Neural progenitor cell (in vitro differentiated cells): ENCODE measurements at regions not wholly inside any gene's neighbourhood (a gene's known extent, or its start where the extent isn't known, plus 50 kb on each side); places are given as distances from the start of the nearest gene placed in this dataset.

Experiments
- DNase-seq: peaks from one replicate; pipeline ENCODE4 v3.0.0-alpha.2; 2016; ENCODE audit warnings: low spot score
- H2AFZ ChIP-seq: fragments of 200-600 bp; sonication (generic); replicated peaks from 2 replicates; pipeline ENCODE4 v1.6.1; 2016; ENCODE audit warnings: antibody characterized with exemption
- H3F3A ChIP-seq: fragments of 200-600 bp; sonication (generic); 2 replicates; pipeline ENCODE4 v1.6.1; 2016; ENCODE audit warnings: antibody characterized with exemption, low read depth
- H3K27ac ChIP-seq: fragments of 200-600 bp; sonication (generic); 2 replicates; pipeline ENCODE4 v1.5.1; 2016; ENCODE audit warnings: mild to moderate bottlenecking
- H3K27me3 ChIP-seq: fragments of 200-600 bp; sonication (generic); 2 replicates; pipeline ENCODE4 v1.6.1; 2016; ENCODE audit warnings: mild to moderate bottlenecking, moderate library complexity
- H3K36me3 ChIP-seq: fragments of 200-600 bp; sonication (generic); 2 replicates; pipeline ENCODE4 v1.5.1; 2016
- H3K4me1 ChIP-seq: fragments of 200-600 bp; sonication (generic); 2 replicates; pipeline ENCODE4 v1.6.1; 2016; ENCODE audit warnings: mixed run types
- H3K4me2 ChIP-seq: fragments of 200-600 bp; sonication (generic); 2 replicates; pipeline ENCODE4 v1.6.1; 2016
- H3K4me3 ChIP-seq: fragments of 200-600 bp; sonication (generic); 2 replicates; pipeline ENCODE4 v1.5.1; 2016
- H3K79me2 ChIP-seq: fragments of 200-600 bp; sonication (generic); 2 replicates; pipeline ENCODE4 v1.6.1; 2016; ENCODE audit warnings: low read depth
- H3K9ac ChIP-seq: fragments of 200-600 bp; sonication (generic); 2 replicates; pipeline ENCODE4 v1.6.1; 2016
- H3K9me3 ChIP-seq: fragments of 200-600 bp; sonication (generic); 2 replicates; pipeline ENCODE4 v1.5.1; 2016; ENCODE audit warnings: low read depth
- H4K20me1 ChIP-seq: fragments of 200-600 bp; sonication (generic); 2 replicates; pipeline ENCODE4 v1.6.1; 2016; ENCODE audit warnings: low read depth
- H3K27ac Mint-ChIP-seq: 3 replicates; pipeline ENCODE4 v1.8.0; 2021; ENCODE audit warnings: mixed read lengths
- H3K27me3 Mint-ChIP-seq: 2 replicates; pipeline ENCODE4 v1.8.0; 2022; ENCODE audit warnings: low read depth, mild to moderate bottlenecking, inconsistent platforms, moderate library complexity, mixed read lengths; ENCODE audit not compliant: insufficient read depth
- H3K36me3 Mint-ChIP-seq: 3 replicates; pipeline ENCODE4 v1.8.0; 2021; ENCODE audit warnings: mixed read lengths
- H3K4me1 Mint-ChIP-seq: 3 replicates; pipeline ENCODE4 v1.8.0; 2021; ENCODE audit warnings: mixed read lengths
- H3K4me3 Mint-ChIP-seq: 3 replicates; pipeline ENCODE4 v1.8.0; 2021; ENCODE audit warnings: mild to moderate bottlenecking, moderate library complexity, mixed read lengths
- H3K9me3 Mint-ChIP-seq: 3 replicates; pipeline ENCODE4 v1.8.0; 2020; ENCODE audit warnings: mixed read lengths
- EZH2 ChIP-seq: fragments of 200-600 bp; sonication (generic); IDR thresholded peaks from 2 replicates; pipeline ENCODE4 v1.6.1; 2017; ENCODE audit warnings: antibody characterized with exemption, mild to moderate bottlenecking, moderate library complexity
- EZH2phosphoT487 ChIP-seq: fragments of 200-600 bp; sonication (generic); IDR thresholded peaks from 2 replicates; pipeline ENCODE4 v1.6.1; 2017; ENCODE audit warnings: antibody characterized with exemption
- TF ChIP-seq, protein P1 (sequence below): fragments of 200-600 bp; sonication (generic); IDR thresholded peaks from 2 replicates; pipeline ENCODE4 v1.5.1; 2017; ENCODE audit warnings: antibody characterized with exemption, mild to moderate bottlenecking

DNA sequence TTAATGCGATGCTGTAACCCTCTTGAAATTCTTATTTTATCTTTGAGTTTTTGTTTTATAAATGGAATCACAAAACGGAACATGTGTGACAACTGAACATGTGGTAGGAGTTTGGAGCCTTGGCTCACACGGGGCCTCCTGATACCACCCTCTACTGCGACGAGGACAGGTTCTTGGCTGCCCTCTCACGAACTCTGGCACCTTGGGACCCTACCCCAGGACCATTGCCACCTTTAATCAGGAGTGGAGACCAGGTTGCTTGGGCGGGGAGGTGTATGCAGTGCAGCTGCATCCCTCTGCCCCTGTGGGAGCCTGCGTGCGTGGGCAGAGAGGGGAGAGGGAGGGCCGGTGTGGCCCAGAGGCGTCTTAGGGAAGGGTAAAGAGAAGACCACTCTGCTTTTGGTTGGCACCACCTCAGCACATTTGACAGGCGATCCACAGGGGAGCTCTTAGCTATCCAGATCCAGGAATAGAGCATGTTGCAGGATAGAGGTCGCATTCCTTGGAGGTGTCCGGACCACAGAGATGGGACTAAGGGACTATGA is 753.9 kb upstream of the PTPRD start:
- TF ChIP-seq, protein P1, sequence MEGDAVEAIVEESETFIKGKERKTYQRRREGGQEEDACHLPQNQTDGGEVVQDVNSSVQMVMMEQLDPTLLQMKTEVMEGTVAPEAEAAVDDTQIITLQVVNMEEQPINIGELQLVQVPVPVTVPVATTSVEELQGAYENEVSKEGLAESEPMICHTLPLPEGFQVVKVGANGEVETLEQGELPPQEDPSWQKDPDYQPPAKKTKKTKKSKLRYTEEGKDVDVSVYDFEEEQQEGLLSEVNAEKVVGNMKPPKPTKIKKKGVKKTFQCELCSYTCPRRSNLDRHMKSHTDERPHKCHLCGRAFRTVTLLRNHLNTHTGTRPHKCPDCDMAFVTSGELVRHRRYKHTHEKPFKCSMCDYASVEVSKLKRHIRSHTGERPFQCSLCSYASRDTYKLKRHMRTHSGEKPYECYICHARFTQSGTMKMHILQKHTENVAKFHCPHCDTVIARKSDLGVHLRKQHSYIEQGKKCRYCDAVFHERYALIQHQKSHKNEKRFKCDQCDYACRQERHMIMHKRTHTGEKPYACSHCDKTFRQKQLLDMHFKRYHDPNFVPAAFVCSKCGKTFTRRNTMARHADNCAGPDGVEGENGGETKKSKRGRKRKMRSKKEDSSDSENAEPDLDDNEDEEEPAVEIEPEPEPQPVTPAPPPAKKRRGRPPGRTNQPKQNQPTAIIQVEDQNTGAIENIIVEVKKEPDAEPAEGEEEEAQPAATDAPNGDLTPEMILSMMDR, result no peak
- no peak for TF ChIP-seq EZH2phosphoT487
- no peak for TF ChIP-seq EZH2
- no peaks in the 10 kb centered on the region for H3K36me3 Mint-ChIP-seq
- Histone ChIP-seq H3F3A (no peaks in the 10 kb centered on the region), H3K79me2 (no peaks in the 10 kb centered on the region), H3K4me1 (no peaks in the 10 kb centered on the region), H3K4me3 (no peak overlapping the region), H4K20me1 (no peaks in the 10 kb centered on the region), H2AFZ (no peak overlapping the region), H3K4me2 (no peak overlapping the region), H3K9me3 (no peaks in the 10 kb centered on the region), H3K27me3 (no peaks in the 10 kb centered on the region), H3K27ac (no peak overlapping the region), H3K9ac (no peak overlapping the region), H3K36me3 (no peaks in the 10 kb centered on the region)
- DNase-seq, result no peak
- no peaks in the 10 kb centered on the region for H3K9me3 Mint-ChIP-seq
- no peaks in the 10 kb centered on the region for H3K4me1 Mint-ChIP-seq
- no peak overlapping the region for H3K27ac Mint-ChIP-seq
- no peaks in the 10 kb centered on the region for H3K27me3 Mint-ChIP-seq
- H3K4me3 Mint-ChIP-seq, result no peak overlapping the region

DNA sequence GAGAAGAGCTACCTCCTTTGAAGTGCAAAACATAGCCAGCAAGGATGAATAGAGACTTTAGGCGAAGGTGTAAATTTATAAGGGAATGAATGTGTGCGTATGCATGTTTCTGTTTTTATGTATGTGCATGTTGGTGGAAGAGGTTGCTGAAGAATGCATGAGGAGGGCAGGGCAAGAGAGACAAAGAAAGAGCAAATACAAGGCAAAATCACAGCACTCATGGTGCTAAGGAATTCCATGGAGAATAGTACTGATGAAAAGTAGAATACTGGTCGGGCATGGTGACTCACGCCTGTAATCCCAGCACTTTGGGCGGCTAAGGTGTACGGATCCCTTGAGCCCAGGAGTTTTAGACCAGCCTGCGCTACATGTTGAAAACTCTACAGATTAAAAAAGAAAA is 762.1 kb upstream of the PTPRD start:
- Mint-ChIP-seq H3K27ac (no peak overlapping the region), H3K9me3 (no peaks in the 10 kb centered on the region), H3K36me3 (no peaks in the 10 kb centered on the region), H3K27me3 (no peaks in the 10 kb centered on the region), H3K4me1 (peaks cover 4% of the 10 kb centered on the region), H3K4me3 (no peak overlapping the region)
- no peak overlapping the region for H3K4me2 ChIP-seq
- no peaks in the 10 kb centered on the region for H4K20me1 ChIP-seq
- H3K9me3 ChIP-seq, result no peaks in the 10 kb centered on the region
- no peak overlapping the region for H3K27ac ChIP-seq
- H2AFZ ChIP-seq, result no peak overlapping the region
- DNase-seq, result no peak
- TF ChIP-seq, protein P1, result no peak
- no peak for TF ChIP-seq EZH2
- TF ChIP-seq EZH2phosphoT487, result no peak
- no peaks in the 10 kb centered on the region for H3K4me1 ChIP-seq
- H3K27me3 ChIP-seq, result no peaks in the 10 kb centered on the region
- no peak overlapping the region for H3K9ac ChIP-seq
- no peaks in the 10 kb centered on the region for H3F3A ChIP-seq
- H3K79me2 ChIP-seq, result no peaks in the 10 kb centered on the region
- H3K36me3 ChIP-seq, result no peaks in the 10 kb centered on the region
- no peak overlapping the region for H3K4me3 ChIP-seq

DNA sequence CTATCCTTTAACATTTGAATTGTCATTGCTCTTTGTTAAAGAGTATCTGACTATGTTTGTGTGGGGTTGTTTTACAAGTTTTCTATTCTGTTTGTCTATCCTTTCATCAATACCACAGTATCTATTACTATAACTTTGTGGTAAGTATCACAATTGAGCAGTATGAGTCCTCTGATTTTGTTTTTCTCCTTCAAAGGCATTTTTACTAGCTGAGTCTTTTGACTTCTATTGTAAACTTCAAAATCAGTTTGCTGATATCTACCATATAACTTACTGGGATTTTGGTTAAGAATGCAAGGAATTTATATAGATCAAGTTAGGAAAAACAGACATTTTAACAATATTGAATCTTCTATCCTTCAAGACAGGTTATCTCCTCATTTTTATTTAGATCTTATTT is 789.8 kb upstream of the PTPRD start:
- Histone ChIP-seq H3K9me3 (peaks cover 8% of the 10 kb centered on the region), H3K9ac (no peak overlapping the region), H3K4me1 (no peaks in the 10 kb centered on the region), H3K4me2 (no peak overlapping the region), H4K20me1 (no peaks in the 10 kb centered on the region), H3K79me2 (no peaks in the 10 kb centered on the region), H3K27ac (no peak overlapping the region), H3F3A (no peaks in the 10 kb centered on the region), H3K27me3 (no peaks in the 10 kb centered on the region), H3K4me3 (no peak overlapping the region), H3K36me3 (no peaks in the 10 kb centered on the region), H2AFZ (no peak overlapping the region)
- TF ChIP-seq EZH2 (no peak), EZH2phosphoT487 (no peak)
- TF ChIP-seq, protein P1, result no peak
- Mint-ChIP-seq H3K36me3 (no peaks in the 10 kb centered on the region), H3K27ac (no peak overlapping the region), H3K27me3 (no peaks in the 10 kb centered on the region), H3K9me3 (peaks cover 14% of the 10 kb centered on the region), H3K4me1 (no peaks in the 10 kb centered on the region), H3K4me3 (no peak overlapping the region)
- DNase-seq, result no peak
